Iris pigment epithelial cell (primary cell): ENCODE measurements at regions not wholly inside any gene's neighbourhood (a gene's known extent, or its start where the extent isn't known, plus 50 kb on each side); places are given as distances from the start of the nearest gene placed in this dataset.
A peak's percentile ranks its signal among the peaks of the same experiment; 100 is the strongest.

Experiments
- DNase-seq: peaks from one replicate; pipeline ENCODE4 v3.0.0-alpha.2; 2011; ENCODE audit warnings: low read depth

DNA sequence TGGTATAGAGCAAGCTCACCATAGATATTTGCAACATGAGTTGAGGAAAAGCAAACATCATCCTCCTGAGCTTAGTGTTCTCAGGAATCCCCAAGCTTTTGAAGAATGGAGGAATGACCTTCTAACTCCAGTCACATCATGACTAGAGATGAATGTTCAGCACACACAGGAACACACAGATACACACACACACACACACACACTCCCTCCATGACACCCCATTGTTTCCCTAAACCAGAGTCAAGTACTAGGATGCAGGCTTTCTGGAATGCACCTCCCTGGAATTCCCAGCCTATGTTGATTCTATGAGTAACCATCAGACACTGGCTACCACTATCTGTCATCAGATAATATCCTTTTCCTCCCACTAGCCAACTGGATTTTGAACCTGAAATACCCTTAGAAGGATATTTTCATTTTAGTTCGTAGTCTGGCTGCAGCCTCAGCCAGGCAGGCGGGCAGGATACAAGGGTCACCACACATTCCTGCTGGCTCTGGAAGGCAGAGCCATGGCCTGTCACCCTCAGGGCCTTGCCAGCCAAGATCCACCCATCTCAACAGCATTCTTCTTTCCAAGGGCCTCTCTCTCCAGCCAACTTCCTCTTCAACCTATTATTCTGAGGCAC, 162.4 kb downstream of the FOXO1 start:
- DNase-seq: peak; percentile 84

GRCh38 chr13:40504641-40505040, 161.8 kb downstream of the FOXO1 start:
- DNase-seq: no peak

- peak; percentile 45 for DNase-seq
These were observed 161.2 kb downstream of the FOXO1 start for GRCh38 chr13:40505196-40505595.
